H9 (cell line): ENCODE measurements at regions not wholly inside any gene's neighbourhood (a gene's known extent, or its start where the extent isn't known, plus 50 kb on each side); places are given as distances from the start of the nearest gene placed in this dataset.

Source experiments
- DNase-seq: peaks from one replicate; pipeline ENCODE4 v3.0.0-alpha.2; 2017
- H2AFZ ChIP-seq: one replicate; pipeline ENCODE4 v1.6.1; 2013; ENCODE audit warnings: mild to moderate bottlenecking, low read length, control low read depth, moderate library complexity
- H2AK5ac ChIP-seq: 2 replicates; pipeline ENCODE4 v1.6.1; 2013; ENCODE audit warnings: low read length, control low read depth, mixed read lengths; ENCODE audit not compliant: insufficient read length
- H2BK120ac ChIP-seq: one replicate; pipeline ENCODE4 v1.6.1; 2013; ENCODE audit warnings: low read depth, mild to moderate bottlenecking, low read length, control low read depth, inconsistent platforms; ENCODE audit not compliant: poor library complexity, severe bottlenecking
- H2BK12ac ChIP-seq: 2 replicates; pipeline ENCODE4 v1.6.1; 2013; ENCODE audit warnings: low read length, control low read depth, mixed read lengths, low read depth; ENCODE audit not compliant: insufficient read length
- H2BK15ac ChIP-seq: 2 replicates; pipeline ENCODE4 v1.6.1; 2013; ENCODE audit warnings: low read depth, low read length, control low read depth
- H2BK20ac ChIP-seq: one replicate; pipeline ENCODE4 v1.6.1; 2013; ENCODE audit warnings: low read depth, mild to moderate bottlenecking, low read length, control low read depth, inconsistent platforms; ENCODE audit not compliant: poor library complexity, severe bottlenecking
- H2BK5ac ChIP-seq: 2 replicates; pipeline ENCODE4 v1.6.1; 2013; ENCODE audit warnings: low read length, control low read depth, mixed read lengths; ENCODE audit not compliant: insufficient read length
- H3K14ac ChIP-seq: 2 replicates; pipeline ENCODE4 v1.6.1; 2013; ENCODE audit warnings: low read length, control low read depth; ENCODE audit not compliant: insufficient read depth
- H3K18ac ChIP-seq: 2 replicates; pipeline ENCODE4 v1.6.1; 2013; ENCODE audit warnings: low read depth, mild to moderate bottlenecking, mixed read lengths, low read length, control low read depth; ENCODE audit not compliant: insufficient read length
- H3K23ac ChIP-seq: 2 replicates; pipeline ENCODE4 v1.6.1; 2013; ENCODE audit warnings: low read length, control low read depth, mixed read lengths, low read depth; ENCODE audit not compliant: insufficient read length
- H3K23me2 ChIP-seq: 2 replicates; pipeline ENCODE4 v1.6.1; 2013; ENCODE audit warnings: low read depth, mild to moderate bottlenecking, mixed read lengths, low read length, control low read depth; ENCODE audit not compliant: insufficient read length, poor library complexity, severe bottlenecking
- H3K27ac ChIP-seq: 2 replicates; pipeline ENCODE4 v1.5.1; 2013; ENCODE audit warnings: low read length, control low read depth, mixed read lengths, low read depth; ENCODE audit not compliant: insufficient read length
- H3K27me3 ChIP-seq: 2 replicates; pipeline ENCODE4 v1.6.1; 2013; ENCODE audit warnings: low read length, control low read depth, inconsistent platforms; ENCODE audit not compliant: insufficient read depth
- H3K4ac ChIP-seq: 2 replicates; pipeline ENCODE4 v1.6.1; 2013; ENCODE audit warnings: low read depth, mild to moderate bottlenecking, control low read depth, inconsistent platforms, low read length, moderate library complexity
- H3K4me1 ChIP-seq: 2 replicates; pipeline ENCODE4 v1.6.1; 2013; ENCODE audit warnings: low read length, control low read depth, inconsistent platforms; ENCODE audit not compliant: insufficient read depth
- H3K4me2 ChIP-seq: 2 replicates; pipeline ENCODE4 v1.6.1; 2013; ENCODE audit warnings: low read length, control low read depth, mixed read lengths; ENCODE audit not compliant: insufficient read length, insufficient read depth
- H3K56ac ChIP-seq: 2 replicates; pipeline ENCODE4 v1.6.1; 2013; ENCODE audit warnings: low read depth, mild to moderate bottlenecking, mixed read lengths, low read length, control low read depth; ENCODE audit not compliant: insufficient read length
- H3K79me1 ChIP-seq: 2 replicates; pipeline ENCODE4 v1.6.1; 2013; ENCODE audit warnings: low read depth, mild to moderate bottlenecking, moderate library complexity, low read length, control low read depth, inconsistent platforms; ENCODE audit not compliant: insufficient read depth, poor library complexity, severe bottlenecking
- H3K79me2 ChIP-seq: 2 replicates; pipeline ENCODE4 v1.6.1; 2013; ENCODE audit warnings: low read length, control low read depth, inconsistent platforms; ENCODE audit not compliant: insufficient read depth
- H3K9ac ChIP-seq: 2 replicates; pipeline ENCODE4 v1.6.1; 2013; ENCODE audit warnings: low read length, control low read depth, mixed read lengths; ENCODE audit not compliant: insufficient read length; ENCODE audit errors: extremely low read depth
- H3K9me3 ChIP-seq: one replicate; pipeline ENCODE4 v1.6.1; 2013; ENCODE audit warnings: low read depth, low read length, inconsistent platforms; ENCODE audit not compliant: control insufficient read depth
- H3T11ph ChIP-seq: one replicate; pipeline ENCODE4 v1.6.1; 2013; ENCODE audit warnings: mild to moderate bottlenecking, low read length, control low read depth, inconsistent platforms
- H4K20me1 ChIP-seq: one replicate; pipeline ENCODE4 v1.6.1; 2013; ENCODE audit not compliant: control insufficient read depth, insufficient read length, insufficient read depth
- H4K5ac ChIP-seq: 2 replicates; pipeline ENCODE4 v1.6.1; 2013; ENCODE audit warnings: low read depth, mild to moderate bottlenecking, mixed read lengths, low read length, control low read depth; ENCODE audit not compliant: insufficient read length
- H4K8ac ChIP-seq: replicated peaks from 2 replicates; pipeline ENCODE4 v1.6.1; 2013; ENCODE audit warnings: low read length, control low read depth, mixed read lengths, low read depth; ENCODE audit not compliant: insufficient read length
- H4K91ac ChIP-seq: 2 replicates; pipeline ENCODE4 v1.6.1; 2013; ENCODE audit warnings: low read depth, mild to moderate bottlenecking, moderate library complexity, mixed read lengths, low read length, control low read depth; ENCODE audit not compliant: insufficient read length
- H3K27ac Mint-ChIP-seq, 3 experiments: 2 replicates in 2 of 3; 3 replicates in 1 of 3; pipeline ENCODE4 v1.8.0; 2020 to 2021; ENCODE audit warnings: mixed read lengths in 3 of 3, mild to moderate bottlenecking in 1 of 3, moderate library complexity in 1 of 3
- H3K27me3 Mint-ChIP-seq: 2 replicates; pipeline ENCODE4 v1.8.0; 2021; ENCODE audit warnings: low read depth, mild to moderate bottlenecking, moderate library complexity, mixed read lengths
- H3K36me3 Mint-ChIP-seq, 3 experiments: 2 replicates in 2 of 3; 3 replicates in 1 of 3; pipeline ENCODE4 v1.8.0; 2020 to 2021; ENCODE audit warnings: low read depth in 3 of 3, mixed read lengths in 3 of 3; ENCODE audit not compliant: insufficient read depth in 1 of 3
- H3K4me1 Mint-ChIP-seq, 2 experiments: 2 replicates each; pipeline ENCODE4 v1.8.0; 2020; ENCODE audit warnings: mixed read lengths in 2 of 2
- H3K4me3 Mint-ChIP-seq, 2 experiments: 2 replicates in 1 of 2; 3 replicates in 1 of 2; pipeline ENCODE4 v1.8.0; 2020 to 2021; ENCODE audit warnings: mild to moderate bottlenecking in 2 of 2, mixed read lengths in 2 of 2, moderate library complexity in 1 of 2
- H3K9me3 Mint-ChIP-seq, 2 experiments: 2 replicates in 1 of 2; 3 replicates in 1 of 2; pipeline ENCODE4 v1.8.0; 2020; ENCODE audit warnings: mild to moderate bottlenecking in 2 of 2, mixed read lengths in 2 of 2, moderate library complexity in 1 of 2
- WGBS: extraction: QIAGEN DNeasy Blood & Tissue Kit; methylation state at CpG from one replicate; pipeline ENCODE4 v1.1.7; 2013; ENCODE audit warnings: missing lambda C conversion rate, low lambda C conversion rate, mixed read lengths; ENCODE audit not compliant: insufficient read length; ENCODE audit errors: extremely low coverage; 5-methylcytosine and 5-hydroxymethylcytosine counted together
- TF ChIP-seq, protein P1 (sequence below): fragments of 200-600 bp; sonication (generic); conservative IDR thresholded peaks from 3 replicates; pipeline ENCODE4 v1.8.0; 2021; ENCODE audit warnings: antibody characterized with exemption, mild to moderate bottlenecking

GRCh38 chr7:106482091-106482490 lies 178.9 kb downstream of the CCDC71L start:
- H3K27me3 ChIP-seq: no peaks in the 10 kb centered on the region
- H3T11ph ChIP-seq: no peak overlapping the region
- no peak overlapping the region for H2BK5ac ChIP-seq
- no peak overlapping the region for H3K23ac ChIP-seq
- no peaks in the 10 kb centered on the region for H3K36me3 Mint-ChIP-seq
- no peaks in the 10 kb centered on the region for H4K20me1 ChIP-seq
- DNase-seq: no peak
- H3K27ac Mint-ChIP-seq: no peak overlapping the region
- H2BK12ac ChIP-seq: no peak overlapping the region
- H3K14ac ChIP-seq: no peak overlapping the region
- no peak overlapping the region for H3K9ac ChIP-seq
- H3K27me3 Mint-ChIP-seq: peaks cover 2% of the 10 kb centered on the region; the same call in 1 of the 2 replicates
- H3K9me3 Mint-ChIP-seq: peaks cover 0 to 6% of the 10 kb centered on the region in 2 experiments; a peak in 2 of 5 replicates
- H2BK20ac ChIP-seq: no peak overlapping the region
- no peak overlapping the region for H2BK120ac ChIP-seq
- H4K8ac ChIP-seq: no peak overlapping the region
- no peaks in the 10 kb centered on the region for H3K23me2 ChIP-seq
- no peak overlapping the region for H2AFZ ChIP-seq
- H2AK5ac ChIP-seq: no peak overlapping the region
- no peak overlapping the region for H3K56ac ChIP-seq
- TF ChIP-seq, protein P1, sequence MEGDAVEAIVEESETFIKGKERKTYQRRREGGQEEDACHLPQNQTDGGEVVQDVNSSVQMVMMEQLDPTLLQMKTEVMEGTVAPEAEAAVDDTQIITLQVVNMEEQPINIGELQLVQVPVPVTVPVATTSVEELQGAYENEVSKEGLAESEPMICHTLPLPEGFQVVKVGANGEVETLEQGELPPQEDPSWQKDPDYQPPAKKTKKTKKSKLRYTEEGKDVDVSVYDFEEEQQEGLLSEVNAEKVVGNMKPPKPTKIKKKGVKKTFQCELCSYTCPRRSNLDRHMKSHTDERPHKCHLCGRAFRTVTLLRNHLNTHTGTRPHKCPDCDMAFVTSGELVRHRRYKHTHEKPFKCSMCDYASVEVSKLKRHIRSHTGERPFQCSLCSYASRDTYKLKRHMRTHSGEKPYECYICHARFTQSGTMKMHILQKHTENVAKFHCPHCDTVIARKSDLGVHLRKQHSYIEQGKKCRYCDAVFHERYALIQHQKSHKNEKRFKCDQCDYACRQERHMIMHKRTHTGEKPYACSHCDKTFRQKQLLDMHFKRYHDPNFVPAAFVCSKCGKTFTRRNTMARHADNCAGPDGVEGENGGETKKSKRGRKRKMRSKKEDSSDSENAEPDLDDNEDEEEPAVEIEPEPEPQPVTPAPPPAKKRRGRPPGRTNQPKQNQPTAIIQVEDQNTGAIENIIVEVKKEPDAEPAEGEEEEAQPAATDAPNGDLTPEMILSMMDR: no peak
- 0 out of 4 replicates have a peak, but pooled peaks cover 2 to 9% of the 10 kb centered on the region in 2 experiments for H3K4me1 Mint-ChIP-seq
- H3K4me1 ChIP-seq: 0 out of 2 replicates have a peak, but pooled peaks cover 4% of the 10 kb centered on the region
- no peak overlapping the region for H3K4me2 ChIP-seq
- WGBS: no CpG with 5 or more reads among the region's 4 CpGs
- H4K5ac ChIP-seq: no peak overlapping the region
- no peak overlapping the region for H4K91ac ChIP-seq
- H3K9me3 ChIP-seq: no peaks in the 10 kb centered on the region
- H3K79me1 ChIP-seq: no peaks in the 10 kb centered on the region
- H3K27ac ChIP-seq: no peak overlapping the region
- no peak overlapping the region for H3K18ac ChIP-seq
- H3K4ac ChIP-seq: no peak overlapping the region
- no peaks in the 10 kb centered on the region for H3K79me2 ChIP-seq
- no peak overlapping the region for H2BK15ac ChIP-seq
- no peak overlapping the region; a peak in 1 of 5 replicates for H3K4me3 Mint-ChIP-seq
